Lower leg skin (tissue), 4 donors: ENCODE measurements at regions not wholly inside any gene's neighbourhood (a gene's known extent, or its start where the extent isn't known, plus 50 kb on each side); places are given as distances from the start of the nearest gene placed in this dataset.

Experiments used
- DNase-seq, 2 donors: peaks; one replicate each; pipeline ENCODE4 v3.0.0-alpha.2; 2019; ENCODE audit warnings: low spot score in 2 of 2
- H3K4me3 ChIP-seq: fragments of 200-600 bp; sonication (generic); 2 replicates; pipeline ENCODE4 v1.5.1; 2017; ENCODE audit warnings: mild to moderate bottlenecking, low read depth; ENCODE audit not compliant: poor library complexity, severe bottlenecking
- CTCF ChIP-seq, 3 donors: fragments of 450-650 bp; IDR thresholded peaks; one replicate each; pipeline ENCODE4 v1.5.1; 2016; ENCODE audit warnings: antibody characterized with exemption in 3 of 3, mild to moderate bottlenecking in 3 of 3, moderate library complexity in 2 of 3
- POLR2A ChIP-seq, 2 donors: fragments of 450-650 bp; IDR thresholded peaks; one replicate each; pipeline ENCODE4 v1.6.1; 2016 to 2017; ENCODE audit warnings: antibody characterized with exemption in 2 of 2, mild to moderate bottlenecking in 1 of 2, moderate library complexity in 1 of 2
- WGBS, 2 donors: methylation state at CpG; one replicate each; pipeline ENCODE4 v1.1.5; 2018; 5-methylcytosine and 5-hydroxymethylcytosine counted together
- intact Hi-C: fragments of 100-400 bp; cut with DNase I; formaldehyde crosslinking; loops from one replicate; pipeline ENCODE4 v1.15.0; 2023; ENCODE audit warnings: low total_unique reads

- H3K4me3 ChIP-seq: no peak overlapping the region
- TF ChIP-seq POLR2A (IDR thresholded peaks at IDR 0.05) (no peak), CTCF (IDR thresholded peaks at IDR 0.05) (no peak)
- no peak for DNase-seq
- intact Hi-C loops: no loop called here
- 90 to 96% methylated on average over 6 of the region's 6 CpGs for WGBS, 2 donors
Measured at GRCh38 chr17:12410717-12411116, 255.0 kb upstream of the MYOCD start.

- DNase-seq: no peak
- no peak overlapping the region for H3K4me3 ChIP-seq
- 65 to 71% methylated on average over 3 of the region's 3 CpGs for WGBS, 2 donors
- TF ChIP-seq POLR2A (IDR thresholded peaks at IDR 0.05) (no peak), CTCF (IDR thresholded peaks at IDR 0.05) (no peak)
- intact Hi-C loops: no loop called here
Measured at GRCh38 chr17:12415031-12415430, 250.7 kb upstream of the MYOCD start.

- no peak for TF ChIP-seq CTCF (IDR thresholded peaks at IDR 0.05)
- no peak for TF ChIP-seq POLR2A (IDR thresholded peaks at IDR 0.05)
- no peak for DNase-seq
- intact Hi-C loops: no loop called here
- 66 to 72% methylated on average over 5 of the region's 5 CpGs for WGBS, 2 donors
- H3K4me3 ChIP-seq: no peak overlapping the region
Measured at GRCh38 chr17:12421077-12421476, 244.6 kb upstream of the MYOCD start.

- TF ChIP-seq CTCF (IDR thresholded peaks at IDR 0.05) (no peak), POLR2A (IDR thresholded peaks at IDR 0.05) (no peak)
- no peak overlapping the region for H3K4me3 ChIP-seq
- intact Hi-C loops: no loop called here
- no peak for DNase-seq
- 51 to 63% methylated on average over 15 of the region's 15 CpGs for WGBS, 2 donors
Measured at GRCh38 chr17:12421646-12422306, 243.9 kb upstream of the MYOCD start.

- WGBS, 2 donors: 47 to 53% methylated on average over 13 of the region's 13 CpGs
- TF ChIP-seq POLR2A (IDR thresholded peaks at IDR 0.05): no peak
- TF ChIP-seq CTCF (IDR thresholded peaks at IDR 0.05): no peak
Measured at GRCh38 chr17:12422651-12423050, 243.0 kb upstream of the MYOCD start.

GRCh38 chr17:12423337-12423736, 242.4 kb upstream of the MYOCD start:
- no peak overlapping the region for H3K4me3 ChIP-seq
- TF ChIP-seq CTCF (IDR thresholded peaks at IDR 0.05) (no peak), POLR2A (IDR thresholded peaks at IDR 0.05) (no peak)
- intact Hi-C loops: no loop called here
- no peak for DNase-seq
- 80 to 83% methylated on average over 7 of the region's 7 CpGs for WGBS, 2 donors

More at GRCh38 chr17:12422651-12423050, 243.0 kb upstream of the MYOCD start:
- DNase-seq: no peak
- H3K4me3 ChIP-seq: no peak overlapping the region
- intact Hi-C loops: no loop called here
